H4 (cell line): ENCODE measurements at regions not wholly inside any gene's neighbourhood (a gene's known extent, or its start where the extent isn't known, plus 50 kb on each side); places are given as distances from the start of the nearest gene placed in this dataset.

ENCODE experiments used
- DNase-seq: peaks from one replicate; pipeline ENCODE4 v3.0.0-alpha.2; 2015; ENCODE audit warnings: low spot score

- no peak for DNase-seq
Measured at GRCh38 chr3:140816372-140817195, 125.1 kb upstream of the SLC25A36 start.

GRCh38 chr3:140821493-140821892, 120.1 kb upstream of the SLC25A36 start:
- no peak for DNase-seq

GRCh38 chr3:140822401-140823047, 119.1 kb upstream of the SLC25A36 start:
- no peak for DNase-seq

GRCh38 chr3:140823106-140823505, 118.5 kb upstream of the SLC25A36 start:
- DNase-seq = no peak

GRCh38 chr3:140827894-140828293, 113.7 kb upstream of the SLC25A36 start:
- no peak for DNase-seq

- DNase-seq = no peak
Measured at GRCh38 chr3:140828585-140828984, 113.1 kb upstream of the SLC25A36 start.

GRCh38 chr3:140829796-140830195, 111.8 kb upstream of the SLC25A36 start:
- no peak for DNase-seq

- no peak for DNase-seq
Measured at GRCh38 chr3:140830391-140830790, 111.2 kb upstream of the SLC25A36 start.

- no peak for DNase-seq
Measured at GRCh38 chr3:140832883-140833282, 108.8 kb upstream of the SLC25A36 start.

- peak; percentile 50 for DNase-seq
Measured at GRCh38 chr3:140834266-140835037, 107.2 kb upstream of the SLC25A36 start.

GRCh38 chr3:140842984-140843649, 98.5 kb upstream of the SLC25A36 start:
- no peak for DNase-seq

- DNase-seq = no peak
Measured at GRCh38 chr3:140843656-140844055, 98.0 kb upstream of the SLC25A36 start.

- no peak for DNase-seq
Measured at GRCh38 chr3:140844072-140844471, 97.6 kb upstream of the SLC25A36 start.

- DNase-seq = no peak
Measured at GRCh38 chr3:140845882-140846281, 95.8 kb upstream of the SLC25A36 start.

- DNase-seq = no peak
Measured at GRCh38 chr3:140848666-140849065, 93.0 kb upstream of the SLC25A36 start.

GRCh38 chr3:140850210-140850955, 91.3 kb upstream of the SLC25A36 start:
- DNase-seq = peak; percentile 42

GRCh38 chr3:140854961-140855360, 86.7 kb upstream of the SLC25A36 start:
- no peak for DNase-seq

GRCh38 chr3:140856905-140857304, 84.7 kb upstream of the SLC25A36 start:
- DNase-seq = no peak

GRCh38 chr3:140857993-140858392, 83.6 kb upstream of the SLC25A36 start:
- no peak for DNase-seq

GRCh38 chr3:140859592-140860336, 81.9 kb upstream of the SLC25A36 start:
- no peak for DNase-seq
